ENCODE measurements at regions not wholly inside any gene's neighbourhood (a gene's known extent, or its start where the extent isn't known, plus 50 kb on each side); places are given as distances from the start of the nearest gene placed in this dataset.
"Not testable (repeated sequence)": the region's sequence is repeated elsewhere in the genome, so short reads cannot be mapped to it uniquely, and the experiment has no call there.

GRCh38 chr2:91509276-91509675 lies 2817.8 kb downstream of the RPIA start:
- not testable (repeated sequence) for H3K27ac Mint-ChIP-seq, H3K27me3 Mint-ChIP-seq, H3K36me3 Mint-ChIP-seq, H3K9me3 Mint-ChIP-seq, H3K4me3 Mint-ChIP-seq, H3K4me1 Mint-ChIP-seq

GRCh38 chr2:91511166-91511565 lies 2819.7 kb downstream of the RPIA start:
- H3K4me1 Mint-ChIP-seq, H3K4me3 Mint-ChIP-seq, H3K9me3 Mint-ChIP-seq, H3K27ac Mint-ChIP-seq, H3K36me3 Mint-ChIP-seq, H3K27me3 Mint-ChIP-seq: not testable (repeated sequence)

GRCh38 chr2:91515966-91516365 lies 2824.5 kb downstream of the RPIA start:
- not testable (repeated sequence) for H3K4me3 Mint-ChIP-seq, H3K27me3 Mint-ChIP-seq, H3K9me3 Mint-ChIP-seq, H3K4me1 Mint-ChIP-seq, H3K36me3 Mint-ChIP-seq, H3K27ac Mint-ChIP-seq

- not testable (repeated sequence) for H3K27me3 Mint-ChIP-seq, H3K36me3 Mint-ChIP-seq, H3K27ac Mint-ChIP-seq, H3K4me1 Mint-ChIP-seq, H3K4me3 Mint-ChIP-seq, H3K9me3 Mint-ChIP-seq
These were observed 2825.2 kb downstream of the RPIA start for GRCh38 chr2:91516669-91517068.

- not testable (repeated sequence) for H3K9me3 Mint-ChIP-seq, H3K27ac Mint-ChIP-seq, H3K27me3 Mint-ChIP-seq
These were observed 2826.4 kb downstream of the RPIA start for GRCh38 chr2:91517846-91518245.

GRCh38 chr2:91518361-91518981 lies 2827.0 kb downstream of the RPIA start:
- not testable (repeated sequence) for H3K27ac Mint-ChIP-seq, H3K36me3 Mint-ChIP-seq, H3K27me3 Mint-ChIP-seq, H3K9me3 Mint-ChIP-seq, H3K4me1 Mint-ChIP-seq, H3K4me3 Mint-ChIP-seq

More at GRCh38 chr2:91517846-91518245, 2826.4 kb downstream of the RPIA start:
- H3K4me1 Mint-ChIP-seq, H3K4me3 Mint-ChIP-seq, H3K36me3 Mint-ChIP-seq: not testable (repeated sequence)

- not testable (repeated sequence) for H3K9me3 Mint-ChIP-seq, H3K4me1 Mint-ChIP-seq, H3K36me3 Mint-ChIP-seq, H3K4me3 Mint-ChIP-seq, H3K27me3 Mint-ChIP-seq, H3K27ac Mint-ChIP-seq
These were observed 2827.9 kb downstream of the RPIA start for GRCh38 chr2:91519359-91519758.

GRCh38 chr2:91519914-91520313 lies 2828.4 kb downstream of the RPIA start:
- H3K36me3 Mint-ChIP-seq, H3K4me3 Mint-ChIP-seq, H3K27me3 Mint-ChIP-seq, H3K9me3 Mint-ChIP-seq, H3K27ac Mint-ChIP-seq, H3K4me1 Mint-ChIP-seq: not testable (repeated sequence)

- not testable (repeated sequence) for H3K4me1 Mint-ChIP-seq, H3K27ac Mint-ChIP-seq, H3K9me3 Mint-ChIP-seq, H3K4me3 Mint-ChIP-seq, H3K36me3 Mint-ChIP-seq, H3K27me3 Mint-ChIP-seq
These were observed 2829.1 kb downstream of the RPIA start for GRCh38 chr2:91520523-91520922.

GRCh38 chr2:91520972-91521535 lies 2829.6 kb downstream of the RPIA start:
- H3K4me3 Mint-ChIP-seq, H3K9me3 Mint-ChIP-seq, H3K4me1 Mint-ChIP-seq, H3K36me3 Mint-ChIP-seq, H3K27me3 Mint-ChIP-seq, H3K27ac Mint-ChIP-seq: not testable (repeated sequence)

GRCh38 chr2:91521944-91522343 lies 2830.5 kb downstream of the RPIA start:
- H3K9me3 Mint-ChIP-seq, H3K4me3 Mint-ChIP-seq, H3K27me3 Mint-ChIP-seq, H3K36me3 Mint-ChIP-seq, H3K4me1 Mint-ChIP-seq, H3K27ac Mint-ChIP-seq: not testable (repeated sequence)

GRCh38 chr2:91522877-91523276 lies 2831.4 kb downstream of the RPIA start:
- not testable (repeated sequence) for H3K4me3 Mint-ChIP-seq, H3K4me1 Mint-ChIP-seq, H3K27me3 Mint-ChIP-seq, H3K9me3 Mint-ChIP-seq, H3K27ac Mint-ChIP-seq, H3K36me3 Mint-ChIP-seq

- H3K27me3 Mint-ChIP-seq, H3K9me3 Mint-ChIP-seq, H3K27ac Mint-ChIP-seq, H3K4me3 Mint-ChIP-seq, H3K4me1 Mint-ChIP-seq, H3K36me3 Mint-ChIP-seq: not testable (repeated sequence)
These were observed 2832.3 kb downstream of the RPIA start for GRCh38 chr2:91523751-91524150.

- not testable (repeated sequence) for H3K4me1 Mint-ChIP-seq, H3K36me3 Mint-ChIP-seq, H3K27ac Mint-ChIP-seq, H3K4me3 Mint-ChIP-seq, H3K27me3 Mint-ChIP-seq, H3K9me3 Mint-ChIP-seq
These were observed 2834.1 kb downstream of the RPIA start for GRCh38 chr2:91525587-91525986.

GRCh38 chr2:91526083-91526482 lies 2834.6 kb downstream of the RPIA start:
- not testable (repeated sequence) for H3K4me3 Mint-ChIP-seq, H3K27me3 Mint-ChIP-seq, H3K36me3 Mint-ChIP-seq, H3K9me3 Mint-ChIP-seq, H3K27ac Mint-ChIP-seq, H3K4me1 Mint-ChIP-seq

GRCh38 chr2:91527056-91527455 lies 2835.6 kb downstream of the RPIA start:
- H3K27ac Mint-ChIP-seq, H3K36me3 Mint-ChIP-seq, H3K4me1 Mint-ChIP-seq, H3K4me3 Mint-ChIP-seq, H3K9me3 Mint-ChIP-seq, H3K27me3 Mint-ChIP-seq: not testable (repeated sequence)

- H3K4me3 Mint-ChIP-seq, H3K4me1 Mint-ChIP-seq, H3K9me3 Mint-ChIP-seq, H3K27ac Mint-ChIP-seq, H3K36me3 Mint-ChIP-seq, H3K27me3 Mint-ChIP-seq: not testable (repeated sequence)
These were observed 2836.1 kb downstream of the RPIA start for GRCh38 chr2:91527491-91528031.

All from activated naive CD4-positive, alpha-beta T cell treated with anti-CD3 and anti-CD28 coated beads, Interleukin-2, amount 50 U/mL, for 24 hours (primary cell).